ENCODE measurements at regions not wholly inside any gene's neighbourhood (a gene's known extent, or its start where the extent isn't known, plus 50 kb on each side); places are given as distances from the start of the nearest gene placed in this dataset.

DNA sequence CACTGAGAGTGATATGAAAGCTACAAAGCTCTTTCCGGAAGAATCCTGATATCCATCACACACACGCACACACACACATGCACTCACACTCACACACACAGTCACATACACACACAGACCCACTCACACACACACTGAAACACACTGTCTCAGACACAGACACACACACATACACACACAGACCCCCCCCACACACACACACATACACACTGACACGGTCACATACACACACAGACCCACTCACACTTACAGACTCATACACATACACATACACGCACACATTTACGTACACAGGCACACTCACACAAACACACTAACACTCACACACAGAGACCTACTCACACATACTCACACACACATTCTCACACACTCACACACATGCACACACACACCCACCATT lies 58.6 kb downstream of the LIG4 start:
- POLR2A ChIA-PET: no interaction called here
- CTCF ChIA-PET: interaction anchor here (1.2 to 2.2 kb wide), 2 partner anchors 12 to 44 kb away, joined by 5 to 10 read pairs; no protein-coding TSS in a partner anchor
- Mint-ChIP-seq H3K4me3 (no peak overlapping the region), H3K27me3 (ENCODE audit: low read depth) (peaks cover 3% of the 10 kb centered on the region), H3K9me3 (ENCODE audit: insufficient read depth) (no peaks in the 10 kb centered on the region), H3K36me3 (ENCODE audit: low read depth) (no peaks in the 10 kb centered on the region), H3K27ac (no peak overlapping the region), H3K4me1 (ENCODE audit: low read depth) (no peaks in the 10 kb centered on the region)
- no peak for DNase-seq
- no peak for ATAC-seq

DNA sequence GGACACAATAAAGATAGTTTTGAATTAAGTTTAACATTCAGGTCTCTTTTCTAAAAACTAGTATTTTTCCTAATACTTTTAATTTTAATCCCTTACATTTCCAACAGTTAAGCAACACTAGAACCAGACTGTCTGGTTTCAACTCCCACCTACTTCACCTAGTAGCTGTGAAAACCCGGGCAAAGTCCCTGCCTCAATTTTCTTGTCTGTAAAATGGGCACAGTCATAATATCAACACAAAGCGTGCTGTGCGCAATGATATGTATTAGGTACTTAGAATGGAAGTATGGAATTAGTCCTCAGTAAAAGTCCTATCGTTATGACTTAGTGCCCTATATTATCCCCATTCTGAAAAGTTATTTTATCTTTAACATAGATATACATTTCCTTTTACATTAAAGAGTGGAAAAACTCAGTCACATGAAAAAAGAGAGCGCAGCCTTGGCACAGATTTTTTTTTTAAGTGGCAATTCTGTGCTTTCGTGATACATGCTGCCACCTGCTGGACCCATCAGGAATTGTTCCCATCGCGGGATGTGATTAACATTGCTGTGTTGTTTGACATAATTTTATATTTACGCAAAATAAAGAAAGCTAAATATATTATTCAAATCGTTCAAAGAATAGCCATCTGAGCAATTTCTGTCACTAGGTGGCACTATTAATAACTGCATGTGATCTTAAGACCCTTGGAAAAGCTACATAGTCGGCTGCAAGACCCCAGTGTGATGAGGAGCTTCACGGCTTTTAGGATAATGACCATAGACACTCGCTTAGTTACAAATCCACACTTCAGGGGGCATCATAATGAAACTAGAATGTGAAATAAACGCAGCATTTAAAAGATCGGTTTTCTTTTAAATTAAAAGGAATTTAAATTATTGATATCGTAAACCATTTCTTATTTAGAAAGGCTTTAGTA lies 59.9 kb downstream of the LIG4 start:
- ATAC-seq (no peak), DNase-seq (peak; percentile 60)
- Mint-ChIP-seq H3K36me3 (ENCODE audit: low read depth) (no peaks in the 10 kb centered on the region), H3K4me3 (no peak overlapping the region), H3K4me1 (ENCODE audit: low read depth) (no peaks in the 10 kb centered on the region), H3K9me3 (ENCODE audit: insufficient read depth) (no peaks in the 10 kb centered on the region), H3K27ac (no peak overlapping the region), H3K27me3 (ENCODE audit: low read depth) (peaks cover 3% of the 10 kb centered on the region)
- ChIA-PET CTCF (interaction anchor here (0.7 to 2.2 kb wide), 17 partner anchors 9 to 950 kb away, joined by 3 to 10 read pairs (median 4); no protein-coding TSS in a partner anchor), POLR2A (no interaction called here)

DNA sequence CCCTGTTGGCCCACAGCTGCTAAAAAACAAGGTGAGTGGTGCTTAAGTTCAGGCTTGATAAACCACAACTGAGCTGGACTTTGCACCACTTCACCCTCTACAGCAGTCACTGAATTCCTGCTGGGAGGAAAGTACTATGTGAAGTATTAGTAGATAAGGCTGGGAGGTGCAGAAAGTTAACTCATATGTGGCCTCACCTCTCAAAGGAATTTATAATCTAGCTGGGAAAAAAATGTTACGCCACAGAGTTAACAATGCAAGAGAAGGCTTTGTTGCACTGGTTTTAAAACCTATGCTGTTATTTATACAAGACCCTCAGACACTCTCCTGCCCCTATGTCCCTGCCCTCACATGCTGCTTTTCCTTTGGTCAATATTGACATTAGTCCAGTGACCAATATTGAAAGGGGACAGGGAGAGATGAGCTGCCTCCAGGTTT lies 60.9 kb downstream of the LIG4 start:
- DNase-seq (no peak), ATAC-seq (no peak)
- Mint-ChIP-seq H3K27ac (no peak overlapping the region), H3K4me3 (no peak overlapping the region), H3K27me3 (ENCODE audit: low read depth) (peaks cover 3% of the 10 kb centered on the region), H3K9me3 (ENCODE audit: insufficient read depth) (no peaks in the 10 kb centered on the region), H3K4me1 (ENCODE audit: low read depth) (no peaks in the 10 kb centered on the region), H3K36me3 (ENCODE audit: low read depth) (no peaks in the 10 kb centered on the region)
- ChIA-PET CTCF (interaction anchor here (1.2 to 2.2 kb wide), 4 partner anchors 14 to 949 kb away, joined by 3 to 10 read pairs (median 6); no protein-coding TSS in a partner anchor), POLR2A (no interaction called here)

DNA sequence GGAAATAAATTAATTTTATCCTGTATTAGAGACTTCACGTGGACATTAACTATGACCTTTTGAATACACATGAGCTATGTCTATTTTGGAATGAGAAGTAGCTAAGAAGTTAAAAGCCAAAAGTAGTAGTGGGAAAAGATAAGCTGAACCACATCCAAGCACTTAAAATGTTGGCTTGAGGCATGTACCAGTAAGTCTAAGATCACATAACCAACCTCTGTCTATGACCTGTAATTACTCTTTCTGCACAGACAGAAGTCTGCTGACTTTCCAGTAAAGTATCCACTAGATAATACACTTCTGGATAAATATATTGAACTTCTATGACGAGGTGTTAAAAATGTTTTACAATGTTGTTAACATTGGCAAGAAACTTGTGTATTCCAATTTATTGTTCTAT lies 68.7 kb downstream of the LIG4 start:
- ATAC-seq: no peak
- peaks cover 2% of the 10 kb centered on the region for H3K27me3 Mint-ChIP-seq (ENCODE audit: low read depth)
- CTCF ChIA-PET: interaction anchor here (1.2 kb wide), 1 partner anchor 9 kb away, joined by 8 read pairs; no protein-coding TSS in a partner anchor

DNA sequence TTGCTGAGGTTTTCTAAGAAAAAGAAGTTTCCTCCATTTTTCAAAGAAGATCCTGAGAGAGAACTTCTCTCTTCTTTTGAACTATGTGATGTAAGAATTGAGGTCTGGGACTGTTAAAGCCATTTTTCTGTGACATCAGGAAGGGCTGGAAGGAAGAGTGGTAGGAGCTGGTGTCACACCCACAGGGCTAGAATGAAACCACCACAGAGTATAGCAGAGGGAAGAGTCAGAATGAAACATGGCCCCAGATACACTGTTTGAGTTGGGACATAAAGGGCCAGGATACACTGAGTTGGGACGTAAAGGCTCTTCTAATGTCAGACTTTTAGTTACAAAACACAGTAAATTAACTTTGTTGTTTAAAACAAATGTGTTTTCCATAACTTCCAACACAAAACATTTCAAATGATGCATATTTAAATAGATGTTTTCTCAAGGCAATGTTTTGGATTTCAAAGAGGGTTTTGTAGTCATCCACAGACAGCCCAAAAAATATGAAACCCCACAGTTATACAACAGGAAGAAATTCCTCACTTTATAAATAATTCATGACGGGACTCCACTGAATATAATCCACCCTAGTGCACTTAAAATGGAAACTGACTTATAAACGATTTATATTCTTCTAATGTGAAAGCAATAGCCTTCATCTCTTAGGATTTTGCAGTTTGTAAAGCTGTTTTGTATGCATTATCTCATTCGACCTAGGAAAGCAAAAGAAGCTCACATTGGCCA lies 72.5 kb downstream of the LIG4 start:
- H3K4me3 Mint-ChIP-seq: no peak overlapping the region
- POLR2A ChIA-PET: no interaction called here
- H3K36me3 Mint-ChIP-seq (ENCODE audit: low read depth): no peaks in the 10 kb centered on the region
- peaks cover 4% of the 10 kb centered on the region for H3K27me3 Mint-ChIP-seq (ENCODE audit: low read depth)
- DNase-seq (no peak), ATAC-seq (no peak)
- H3K9me3 Mint-ChIP-seq (ENCODE audit: insufficient read depth): no peaks in the 10 kb centered on the region
- H3K4me1 Mint-ChIP-seq (ENCODE audit: low read depth): no peaks in the 10 kb centered on the region
- CTCF ChIA-PET: no interaction called here
- no peak overlapping the region for H3K27ac Mint-ChIP-seq

More for the DNA sequence above, 68.7 kb downstream of the LIG4 start:
- Mint-ChIP-seq H3K4me1 (ENCODE audit: low read depth) (no peaks in the 10 kb centered on the region), H3K9me3 (ENCODE audit: insufficient read depth) (no peaks in the 10 kb centered on the region), H3K36me3 (ENCODE audit: low read depth) (no peaks in the 10 kb centered on the region), H3K4me3 (no peak overlapping the region), H3K27ac (no peak overlapping the region)
- DNase-seq: no peak
- POLR2A ChIA-PET: no interaction called here

DNA sequence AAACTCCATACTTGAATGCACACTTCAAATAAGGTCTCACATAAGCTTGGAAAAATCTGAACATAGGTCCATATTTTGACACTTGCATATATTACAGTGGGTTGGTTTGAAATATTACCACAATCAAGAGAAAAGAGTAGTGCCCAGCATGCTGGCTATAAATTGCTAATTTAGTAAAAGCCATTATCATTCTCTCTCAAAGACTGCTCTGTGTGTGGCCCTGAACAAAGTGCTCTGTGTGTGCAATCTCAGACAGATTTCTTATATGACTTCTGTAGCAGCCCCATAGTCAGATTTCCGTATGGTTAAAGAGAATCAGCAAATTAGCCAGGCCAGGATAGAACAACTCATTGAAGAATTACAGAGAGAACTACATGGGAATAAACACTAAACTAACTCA lies 78.2 kb downstream of the LIG4 start:
- Mint-ChIP-seq H3K4me3 (no peak overlapping the region), H3K36me3 (ENCODE audit: low read depth) (no peaks in the 10 kb centered on the region), H3K9me3 (ENCODE audit: insufficient read depth) (no peaks in the 10 kb centered on the region), H3K27me3 (ENCODE audit: low read depth) (peaks cover 4% of the 10 kb centered on the region), H3K27ac (no peak overlapping the region), H3K4me1 (ENCODE audit: low read depth) (no peaks in the 10 kb centered on the region)
- DNase-seq (no peak), ATAC-seq (no peak)
- ChIA-PET POLR2A (no interaction called here), CTCF (no interaction called here)

DNA sequence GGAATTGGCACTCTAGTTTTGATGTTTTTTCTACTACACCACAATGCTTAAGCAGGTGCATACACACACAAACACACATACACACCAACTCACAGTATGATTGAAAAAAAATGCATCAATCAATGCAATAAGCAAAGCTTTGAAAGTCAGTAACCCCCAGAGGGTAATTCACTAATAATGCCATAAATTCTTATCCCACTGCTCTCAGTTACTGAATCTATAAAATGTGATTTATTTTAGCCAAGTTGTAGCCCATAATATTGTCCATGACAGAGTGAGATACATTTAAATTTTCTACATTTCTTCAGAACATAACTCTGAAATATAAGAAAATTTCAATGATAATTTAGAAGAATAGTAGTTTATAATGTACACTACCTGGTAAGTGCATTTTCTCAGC lies 87.9 kb downstream of the LIG4 start:
- POLR2A ChIA-PET: no interaction called here
- CTCF ChIA-PET: no interaction called here
- Mint-ChIP-seq H3K27ac (no peak overlapping the region), H3K9me3 (ENCODE audit: insufficient read depth) (no peaks in the 10 kb centered on the region), H3K4me3 (no peak overlapping the region), H3K4me1 (ENCODE audit: low read depth) (no peaks in the 10 kb centered on the region), H3K36me3 (ENCODE audit: low read depth) (no peaks in the 10 kb centered on the region), H3K27me3 (ENCODE audit: low read depth) (no peaks in the 10 kb centered on the region)
- DNase-seq (no peak), ATAC-seq (no peak)

DNA sequence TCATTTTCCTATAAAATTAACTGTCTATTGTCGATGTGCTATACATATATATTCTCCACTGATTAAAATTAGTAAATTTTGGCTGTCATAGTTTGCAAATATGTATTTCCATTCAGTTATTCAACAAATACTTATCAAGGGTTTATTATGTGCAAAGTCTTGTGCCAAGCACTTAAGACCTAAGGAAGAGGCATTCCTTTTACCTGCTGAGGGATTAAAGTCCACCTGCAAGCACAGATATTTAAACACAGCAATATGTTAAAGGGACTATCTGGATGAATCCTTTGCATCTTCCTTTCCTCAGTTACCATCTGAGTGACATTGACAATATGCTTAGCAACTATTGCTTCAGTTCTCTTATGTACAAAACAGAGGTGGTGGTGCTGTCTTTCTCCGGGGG lies 89.3 kb downstream of the LIG4 start:
- DNase-seq: no peak
- Mint-ChIP-seq H3K27ac (no peak overlapping the region), H3K4me1 (ENCODE audit: low read depth) (no peaks in the 10 kb centered on the region), H3K36me3 (ENCODE audit: low read depth) (no peaks in the 10 kb centered on the region), H3K4me3 (no peak overlapping the region), H3K27me3 (ENCODE audit: low read depth) (no peaks in the 10 kb centered on the region), H3K9me3 (ENCODE audit: insufficient read depth) (no peaks in the 10 kb centered on the region)
- no peak for ATAC-seq
- ChIA-PET POLR2A (no interaction called here), CTCF (no interaction called here)

DNA sequence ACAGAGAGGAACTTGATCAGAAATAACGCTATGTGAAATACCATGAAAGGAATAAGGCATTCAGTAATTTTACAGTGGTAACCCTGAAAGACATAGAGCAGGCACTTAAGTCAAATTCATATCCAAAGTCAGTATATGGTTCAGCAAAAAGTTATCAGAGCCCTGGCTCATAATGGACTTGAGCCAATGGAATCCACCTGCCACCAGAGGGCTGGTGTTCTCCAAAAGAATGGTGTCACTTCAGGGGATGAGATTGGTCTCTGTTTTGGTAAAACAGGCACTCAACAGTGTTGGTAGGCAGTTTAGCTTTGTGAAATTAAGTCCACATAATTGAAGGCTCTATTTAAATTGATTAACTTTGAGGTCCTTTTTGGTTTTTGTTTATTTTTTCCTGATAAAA lies 93.9 kb downstream of the LIG4 start:
- POLR2A ChIA-PET: no interaction called here
- Mint-ChIP-seq H3K36me3 (ENCODE audit: low read depth) (no peaks in the 10 kb centered on the region), H3K4me1 (ENCODE audit: low read depth) (no peaks in the 10 kb centered on the region), H3K4me3 (no peak overlapping the region), H3K27me3 (ENCODE audit: low read depth) (no peaks in the 10 kb centered on the region), H3K27ac (no peak overlapping the region), H3K9me3 (ENCODE audit: insufficient read depth) (no peaks in the 10 kb centered on the region)
- no peak for DNase-seq
- CTCF ChIA-PET: no interaction called here
- ATAC-seq: no peak

DNA sequence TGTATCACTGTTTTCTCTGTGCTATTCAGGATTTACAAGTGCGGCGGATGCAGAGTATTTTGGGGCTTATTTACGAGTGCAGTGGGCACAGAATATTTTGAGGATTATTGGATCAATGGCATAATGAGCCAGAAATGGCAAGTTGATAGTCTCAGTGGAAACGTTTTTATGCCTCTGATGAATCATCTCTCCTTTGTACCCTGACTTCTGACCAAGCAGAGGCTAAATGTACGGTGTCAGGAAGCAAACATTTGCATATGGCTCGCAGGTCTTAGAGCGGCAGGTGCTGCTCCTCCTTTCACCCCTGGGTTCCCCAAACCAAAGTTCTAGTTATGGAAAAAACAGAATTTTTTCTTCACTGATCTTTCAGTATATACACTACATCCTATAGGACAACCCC lies 94.5 kb downstream of the LIG4 start:
- POLR2A ChIA-PET: no interaction called here
- no peak overlapping the region for H3K4me3 Mint-ChIP-seq
- no peak overlapping the region for H3K27ac Mint-ChIP-seq
- no peaks in the 10 kb centered on the region for H3K9me3 Mint-ChIP-seq (ENCODE audit: insufficient read depth)
- ATAC-seq: no peak
- no peaks in the 10 kb centered on the region for H3K4me1 Mint-ChIP-seq (ENCODE audit: low read depth)
- no peaks in the 10 kb centered on the region for H3K36me3 Mint-ChIP-seq (ENCODE audit: low read depth)
- no peak for DNase-seq
- H3K27me3 Mint-ChIP-seq (ENCODE audit: low read depth): no peaks in the 10 kb centered on the region
- CTCF ChIA-PET: no interaction called here

DNA sequence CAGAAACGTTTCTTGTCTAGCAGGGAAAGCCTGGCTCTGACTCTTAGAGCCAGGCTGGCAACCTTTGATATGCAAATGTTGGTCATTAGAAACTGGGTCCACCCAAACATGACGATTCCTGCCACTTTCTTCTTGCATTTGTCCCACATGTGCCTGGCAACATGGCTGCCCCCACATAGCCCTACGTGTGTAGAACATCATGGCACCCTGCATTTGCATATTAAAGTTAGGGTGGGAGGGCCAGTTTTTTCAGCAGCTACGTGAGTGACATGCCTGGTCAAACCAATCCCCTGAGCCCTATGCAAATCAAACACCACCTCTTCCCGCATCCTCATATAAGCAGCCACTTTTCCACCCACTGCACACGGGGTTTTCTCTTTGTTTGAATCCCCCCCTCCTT lies 95.0 kb downstream of the LIG4 start:
- DNase-seq: no peak
- Mint-ChIP-seq H3K9me3 (ENCODE audit: insufficient read depth) (no peaks in the 10 kb centered on the region), H3K27me3 (ENCODE audit: low read depth) (no peaks in the 10 kb centered on the region), H3K4me3 (no peak overlapping the region), H3K27ac (no peak overlapping the region), H3K4me1 (ENCODE audit: low read depth) (no peaks in the 10 kb centered on the region), H3K36me3 (ENCODE audit: low read depth) (no peaks in the 10 kb centered on the region)
- POLR2A ChIA-PET: no interaction called here
- no peak for ATAC-seq
- CTCF ChIA-PET: no interaction called here

DNA sequence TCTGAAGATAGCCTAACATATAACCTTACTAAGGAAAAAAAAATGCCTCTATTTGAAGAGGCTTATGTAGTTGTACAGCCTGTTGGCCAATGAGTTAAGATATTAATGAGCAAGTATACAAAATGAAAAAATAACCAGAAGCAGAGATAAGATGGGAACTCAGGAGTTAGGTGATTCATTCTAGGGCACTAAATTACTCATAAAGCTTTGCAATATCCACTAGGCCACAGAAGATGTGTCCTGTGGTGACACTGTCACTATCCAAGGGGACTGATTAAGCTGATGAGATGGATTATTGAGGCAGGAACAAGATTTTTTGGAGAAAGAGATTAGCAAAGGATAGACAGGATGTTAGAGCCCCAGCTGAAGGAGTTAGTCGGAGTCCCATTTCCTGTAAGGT lies 99.6 kb downstream of the LIG4 start:
- Mint-ChIP-seq H3K4me1 (ENCODE audit: low read depth) (no peaks in the 10 kb centered on the region), H3K36me3 (ENCODE audit: low read depth) (no peaks in the 10 kb centered on the region), H3K27ac (no peak overlapping the region), H3K9me3 (ENCODE audit: insufficient read depth) (no peaks in the 10 kb centered on the region), H3K4me3 (no peak overlapping the region), H3K27me3 (ENCODE audit: low read depth) (no peaks in the 10 kb centered on the region)
- POLR2A ChIA-PET: no interaction called here
- CTCF ChIA-PET: interaction anchor here (0.7 kb wide), 1 partner anchor 205 kb away, joined by 3 read pairs; no protein-coding TSS in a partner anchor
- DNase-seq (no peak), ATAC-seq (no peak)
